Neural cell (in vitro differentiated cells): ENCODE measurements at regions not wholly inside any gene's neighbourhood (a gene's known extent, or its start where the extent isn't known, plus 50 kb on each side); places are given as distances from the start of the nearest gene placed in this dataset.

Experiments used
- H2AFZ ChIP-seq: fragments of 200-600, 300-800 bp; sonication (generic), shearing (Covaris generic); 2 replicates; pipeline ENCODE4 v1.6.0; 2014; ENCODE audit warnings: low read depth, mild to moderate bottlenecking, antibody characterized with exemption, low read length, moderate library complexity
- H3F3A ChIP-seq: fragments of 200-600 bp; shearing (Covaris generic); 2 replicates; pipeline ENCODE4 v1.6.1; 2016; ENCODE audit warnings: mild to moderate bottlenecking, moderate library complexity, mixed read lengths, antibody characterized with exemption, low read length; ENCODE audit not compliant: insufficient read depth, poor library complexity, severe bottlenecking
- H3K27ac ChIP-seq: fragments of 200-600, 300-800 bp; sonication (generic), shearing (Covaris generic); 2 replicates; pipeline ENCODE4 v1.5.1; 2014; ENCODE audit warnings: mild to moderate bottlenecking, low read length, moderate library complexity
- H3K27me3 ChIP-seq: fragments of 300-800, 200-600 bp; sonication (generic), shearing (Covaris generic); 2 replicates; pipeline ENCODE4 v1.6.0; 2014; ENCODE audit warnings: mild to moderate bottlenecking, low read depth, low read length, moderate library complexity; ENCODE audit not compliant: insufficient read depth
- H3K36me3 ChIP-seq: fragments of 300-800, 200-600 bp; sonication (generic), shearing (Covaris generic); 2 replicates; pipeline ENCODE4 v1.5.1; 2014; ENCODE audit warnings: mild to moderate bottlenecking, antibody characterized with exemption, low read length, moderate library complexity; ENCODE audit not compliant: insufficient read depth
- H3K4me2 ChIP-seq: fragments of 300-800, 200-600 bp; sonication (generic), shearing (Covaris generic); 2 replicates; pipeline ENCODE4 v1.6.0; 2014; ENCODE audit warnings: mild to moderate bottlenecking, low read length
- H3K4me3 ChIP-seq: fragments of 300-800, 200-600 bp; sonication (generic), shearing (Covaris generic); 2 replicates; pipeline ENCODE4 v1.5.1; 2014; ENCODE audit warnings: mild to moderate bottlenecking, low read length, moderate library complexity
- H3K79me2 ChIP-seq: fragments of 200-600 bp; shearing (Covaris generic); replicated peaks from 2 replicates; pipeline ENCODE4 v1.6.0; 2014; ENCODE audit warnings: mild to moderate bottlenecking, low read length, moderate library complexity; ENCODE audit not compliant: insufficient read depth
- H3K9ac ChIP-seq: fragments of 300-800, 200-600 bp; sonication (generic), shearing (Covaris generic); 2 replicates; pipeline ENCODE4 v1.6.1; 2016; ENCODE audit warnings: mild to moderate bottlenecking, low read length, mixed read lengths
- H3K9me2 ChIP-seq: fragments of 200-600 bp; shearing (Covaris generic); 2 replicates; pipeline ENCODE4 v1.6.1; 2016; ENCODE audit warnings: mild to moderate bottlenecking, low read length, mixed read lengths; ENCODE audit not compliant: insufficient read depth
- H3K9me3 ChIP-seq: fragments of 200-600, 300-800 bp; sonication (generic), shearing (Covaris generic); 2 replicates; pipeline ENCODE4 v1.6.1; 2016; ENCODE audit warnings: mild to moderate bottlenecking, mixed run types, low read length, moderate library complexity, mixed read lengths
- H4K20me1 ChIP-seq: fragments of 200-600 bp; shearing (Covaris generic); 2 replicates; pipeline ENCODE4 v1.6.1; 2016; ENCODE audit warnings: mild to moderate bottlenecking, mixed run types; ENCODE audit not compliant: insufficient read depth
- EP300 ChIP-seq: fragments of 450-650 bp; conservative IDR thresholded peaks from 2 replicates; pipeline ENCODE4 v1.6.1; 2014; ENCODE audit warnings: antibody characterized with exemption, mild to moderate bottlenecking, moderate library complexity; ENCODE audit not compliant: poor library complexity, severe bottlenecking
- EZH2 ChIP-seq: fragments of 200-600, 300-800 bp; shearing (Covaris generic), sonication (generic); IDR thresholded peaks from 2 replicates; pipeline ENCODE4 v1.6.1; 2014; ENCODE audit warnings: antibody characterized with exemption, low read length, borderline replicate concordance, mild to moderate bottlenecking; ENCODE audit not compliant: insufficient read depth, poor library complexity, severe bottlenecking
- MXI1 ChIP-seq: fragments of 450-650 bp; conservative IDR thresholded peaks from 2 replicates; pipeline ENCODE4 v1.6.1; 2014; ENCODE audit warnings: antibody characterized with exemption, mild to moderate bottlenecking; ENCODE audit not compliant: poor library complexity, severe bottlenecking
- POLR2AphosphoS5 ChIP-seq: IDR thresholded peaks from 2 replicates; pipeline ENCODE4 v1.6.1; 2012
- RAD21 ChIP-seq: fragments of 450-650 bp; conservative IDR thresholded peaks from 2 replicates; pipeline ENCODE4 v1.6.1; 2014; ENCODE audit warnings: antibody characterized with exemption, mild to moderate bottlenecking, moderate library complexity
- SMC3 ChIP-seq: fragments of 450-650 bp; conservative IDR thresholded peaks from 2 replicates; pipeline ENCODE4 v1.6.1; 2014; ENCODE audit warnings: antibody characterized with exemption, mild to moderate bottlenecking, moderate library complexity; ENCODE audit not compliant: poor library complexity
- TAF1 ChIP-seq: IDR thresholded peaks from 2 replicates; pipeline ENCODE4 v1.6.1; 2012; ENCODE audit warnings: low read depth
- TF ChIP-seq, protein P1 (sequence below): IDR thresholded peaks from 2 replicates; pipeline ENCODE4 v1.6.1; 2012; ENCODE audit warnings: borderline replicate concordance
- TF ChIP-seq, protein P2 (sequence below): fragments of 450-650 bp; IDR thresholded peaks from 2 replicates; pipeline ENCODE4 v1.5.1; 2014; ENCODE audit warnings: antibody characterized with exemption, mild to moderate bottlenecking, moderate library complexity; ENCODE audit not compliant: poor library complexity, severe bottlenecking

DNA sequence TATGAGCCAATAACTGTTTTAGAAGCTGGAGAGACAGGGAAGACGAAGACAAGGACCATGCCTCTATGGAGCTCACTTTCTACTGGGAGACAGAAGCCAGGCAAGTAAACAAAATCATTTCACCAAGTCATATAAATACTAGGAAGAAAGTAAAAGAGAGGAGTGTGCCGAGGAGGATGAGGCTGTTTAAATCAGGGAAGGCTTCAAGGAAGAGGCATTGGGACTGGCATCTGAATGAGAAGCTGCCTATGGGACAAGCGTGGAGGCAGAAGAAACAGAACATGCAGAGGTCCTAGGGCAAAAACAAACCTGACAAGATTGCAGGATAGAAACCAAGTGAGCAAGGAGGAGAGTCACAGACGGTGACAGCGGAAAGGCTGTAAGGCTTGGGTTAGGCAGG lies 68.1 kb upstream of the CPLX2 start:
- no peaks in the 10 kb centered on the region for H3K27me3 ChIP-seq
- H3K4me2 ChIP-seq = no peak overlapping the region
- no peaks in the 10 kb centered on the region for H3F3A ChIP-seq
- no peak overlapping the region for H3K4me3 ChIP-seq
- H3K36me3 ChIP-seq = no peaks in the 10 kb centered on the region
- H3K9me2 ChIP-seq = no peaks in the 10 kb centered on the region
- no peak overlapping the region for H3K9ac ChIP-seq
- H3K27ac ChIP-seq = no peak overlapping the region
- H3K79me2 ChIP-seq = no peaks in the 10 kb centered on the region
- H3K9me3 ChIP-seq = no peaks in the 10 kb centered on the region
- no peak overlapping the region for H2AFZ ChIP-seq
- no peak for TF ChIP-seq EZH2
- TF ChIP-seq, protein P1, sequence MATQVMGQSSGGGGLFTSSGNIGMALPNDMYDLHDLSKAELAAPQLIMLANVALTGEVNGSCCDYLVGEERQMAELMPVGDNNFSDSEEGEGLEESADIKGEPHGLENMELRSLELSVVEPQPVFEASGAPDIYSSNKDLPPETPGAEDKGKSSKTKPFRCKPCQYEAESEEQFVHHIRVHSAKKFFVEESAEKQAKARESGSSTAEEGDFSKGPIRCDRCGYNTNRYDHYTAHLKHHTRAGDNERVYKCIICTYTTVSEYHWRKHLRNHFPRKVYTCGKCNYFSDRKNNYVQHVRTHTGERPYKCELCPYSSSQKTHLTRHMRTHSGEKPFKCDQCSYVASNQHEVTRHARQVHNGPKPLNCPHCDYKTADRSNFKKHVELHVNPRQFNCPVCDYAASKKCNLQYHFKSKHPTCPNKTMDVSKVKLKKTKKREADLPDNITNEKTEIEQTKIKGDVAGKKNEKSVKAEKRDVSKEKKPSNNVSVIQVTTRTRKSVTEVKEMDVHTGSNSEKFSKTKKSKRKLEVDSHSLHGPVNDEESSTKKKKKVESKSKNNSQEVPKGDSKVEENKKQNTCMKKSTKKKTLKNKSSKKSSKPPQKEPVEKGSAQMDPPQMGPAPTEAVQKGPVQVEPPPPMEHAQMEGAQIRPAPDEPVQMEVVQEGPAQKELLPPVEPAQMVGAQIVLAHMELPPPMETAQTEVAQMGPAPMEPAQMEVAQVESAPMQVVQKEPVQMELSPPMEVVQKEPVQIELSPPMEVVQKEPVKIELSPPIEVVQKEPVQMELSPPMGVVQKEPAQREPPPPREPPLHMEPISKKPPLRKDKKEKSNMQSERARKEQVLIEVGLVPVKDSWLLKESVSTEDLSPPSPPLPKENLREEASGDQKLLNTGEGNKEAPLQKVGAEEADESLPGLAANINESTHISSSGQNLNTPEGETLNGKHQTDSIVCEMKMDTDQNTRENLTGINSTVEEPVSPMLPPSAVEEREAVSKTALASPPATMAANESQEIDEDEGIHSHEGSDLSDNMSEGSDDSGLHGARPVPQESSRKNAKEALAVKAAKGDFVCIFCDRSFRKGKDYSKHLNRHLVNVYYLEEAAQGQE = no peak
- TF ChIP-seq RAD21 = no peak
- TF ChIP-seq EP300 = no peak
- TF ChIP-seq, protein P2, sequence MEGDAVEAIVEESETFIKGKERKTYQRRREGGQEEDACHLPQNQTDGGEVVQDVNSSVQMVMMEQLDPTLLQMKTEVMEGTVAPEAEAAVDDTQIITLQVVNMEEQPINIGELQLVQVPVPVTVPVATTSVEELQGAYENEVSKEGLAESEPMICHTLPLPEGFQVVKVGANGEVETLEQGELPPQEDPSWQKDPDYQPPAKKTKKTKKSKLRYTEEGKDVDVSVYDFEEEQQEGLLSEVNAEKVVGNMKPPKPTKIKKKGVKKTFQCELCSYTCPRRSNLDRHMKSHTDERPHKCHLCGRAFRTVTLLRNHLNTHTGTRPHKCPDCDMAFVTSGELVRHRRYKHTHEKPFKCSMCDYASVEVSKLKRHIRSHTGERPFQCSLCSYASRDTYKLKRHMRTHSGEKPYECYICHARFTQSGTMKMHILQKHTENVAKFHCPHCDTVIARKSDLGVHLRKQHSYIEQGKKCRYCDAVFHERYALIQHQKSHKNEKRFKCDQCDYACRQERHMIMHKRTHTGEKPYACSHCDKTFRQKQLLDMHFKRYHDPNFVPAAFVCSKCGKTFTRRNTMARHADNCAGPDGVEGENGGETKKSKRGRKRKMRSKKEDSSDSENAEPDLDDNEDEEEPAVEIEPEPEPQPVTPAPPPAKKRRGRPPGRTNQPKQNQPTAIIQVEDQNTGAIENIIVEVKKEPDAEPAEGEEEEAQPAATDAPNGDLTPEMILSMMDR = no peak
- TF ChIP-seq POLR2AphosphoS5 = no peak
- TF ChIP-seq TAF1 = no peak
- no peak for TF ChIP-seq SMC3
- TF ChIP-seq MXI1 = no peak
- H4K20me1 ChIP-seq = no peaks in the 10 kb centered on the region

DNA sequence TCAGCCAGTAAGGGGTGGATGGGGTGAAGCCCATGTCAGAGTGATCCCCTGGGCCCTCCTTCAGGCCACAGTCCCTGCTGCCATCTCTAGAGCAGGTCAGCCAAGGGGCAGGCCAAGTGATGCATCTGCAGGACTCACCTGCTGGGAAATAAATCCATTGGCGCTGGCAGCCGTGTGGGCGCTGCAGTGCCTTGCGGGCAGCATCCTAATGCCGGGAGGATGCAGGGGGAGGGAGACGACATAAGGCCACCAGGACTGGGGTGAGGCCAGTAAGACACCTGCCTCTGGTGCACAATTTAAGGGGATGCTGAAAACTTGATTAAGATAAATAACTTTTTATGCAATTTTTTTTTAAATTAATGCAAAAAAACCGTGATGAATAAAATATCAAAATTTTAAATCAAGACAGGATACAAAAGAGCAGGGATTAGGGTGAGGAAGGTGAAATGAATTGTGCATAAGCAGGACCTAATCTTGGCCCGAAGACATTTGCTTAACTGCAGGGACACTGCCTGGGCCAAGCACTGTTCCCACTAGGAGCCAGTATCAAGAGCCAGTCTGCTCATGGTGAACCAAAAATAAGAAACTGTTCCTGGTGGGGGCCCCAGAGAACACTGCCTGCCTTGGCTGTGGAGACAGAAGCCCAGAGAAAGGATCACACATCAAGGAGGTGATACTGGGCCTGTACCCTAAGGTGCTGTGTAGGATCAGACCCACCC lies 67.5 kb upstream of the CPLX2 start:
- H3K9me2 ChIP-seq = no peaks in the 10 kb centered on the region
- no peaks in the 10 kb centered on the region for H4K20me1 ChIP-seq
- H2AFZ ChIP-seq = no peak overlapping the region
- H3F3A ChIP-seq = no peaks in the 10 kb centered on the region
- no peaks in the 10 kb centered on the region for H3K79me2 ChIP-seq
- no peaks in the 10 kb centered on the region for H3K9me3 ChIP-seq
- no peak overlapping the region for H3K9ac ChIP-seq
- no peaks in the 10 kb centered on the region for H3K27me3 ChIP-seq
- H3K27ac ChIP-seq = no peak overlapping the region
- no peak overlapping the region for H3K4me3 ChIP-seq
- no peak for TF ChIP-seq EZH2
- H3K4me2 ChIP-seq = no peak overlapping the region
- H3K36me3 ChIP-seq = no peaks in the 10 kb centered on the region
